ENCODE measurements at regions not wholly inside any gene's neighbourhood (a gene's known extent, or its start where the extent isn't known, plus 50 kb on each side); places are given as distances from the start of the nearest gene placed in this dataset.

- TF ChIP-seq CTCF (conservative IDR thresholded peaks at IDR 0.05; ENCODE audit: low read depth in 2 of 2): no peak
- TF ChIP-seq STAT1 (IDR thresholded peaks at IDR 0.05; ENCODE audit: unreplicated experiment): no peak
- no peak for TF ChIP-seq EZH2phosphoT487 (IDR thresholded peaks at IDR 0.05; ENCODE audit: unreplicated experiment)
- TF ChIP-seq POLR2AphosphoS5 (IDR thresholded peaks at IDR 0.05; ENCODE audit: low read depth): no peak
- no peak for TF ChIP-seq EZH2 (IDR thresholded peaks at IDR 0.05; ENCODE audit: low read depth, unreplicated experiment)
- no peak for TF ChIP-seq ZNF331 (CRISPR knock-in tag; IDR thresholded peaks at IDR 0.05; ENCODE audit: low read depth)
Measured at GRCh38 chr10:28765641-28766040, 88.3 kb downstream of the BAMBI start.

Measured in GM23338 (cell line).